H1 (cell line): ENCODE measurements at regions not wholly inside any gene's neighbourhood (a gene's known extent, or its start where the extent isn't known, plus 50 kb on each side); places are given as distances from the start of the nearest gene placed in this dataset.

ENCODE experiments used
- KDM5A ChIP-seq: fragments of 200-600 bp; IDR thresholded peaks from 2 replicates; pipeline ENCODE4 v1.7.1; 2012; ENCODE audit warnings: mild to moderate bottlenecking, low read length, inconsistent platforms, mixed read lengths
- SRF ChIP-seq: IDR thresholded peaks from 2 replicates; pipeline ENCODE4 v1.6.1; 2011; ENCODE audit warnings: mild to moderate bottlenecking, low read depth, low read length, moderate library complexity
- TF ChIP-seq, protein P1 (sequence below): fragments of 300-600 bp; sonication (generic); IDR thresholded peaks from 2 replicates; pipeline ENCODE4 v1.7.1; 2012; ENCODE audit warnings: low read length, moderate library complexity, mild to moderate bottlenecking, inconsistent platforms; ENCODE audit not compliant: insufficient replicate concordance
- TF ChIP-seq, protein P2 (sequence below): IDR thresholded peaks from 2 replicates; pipeline ENCODE4 v1.6.1; 2012; ENCODE audit warnings: inconsistent platforms

DNA sequence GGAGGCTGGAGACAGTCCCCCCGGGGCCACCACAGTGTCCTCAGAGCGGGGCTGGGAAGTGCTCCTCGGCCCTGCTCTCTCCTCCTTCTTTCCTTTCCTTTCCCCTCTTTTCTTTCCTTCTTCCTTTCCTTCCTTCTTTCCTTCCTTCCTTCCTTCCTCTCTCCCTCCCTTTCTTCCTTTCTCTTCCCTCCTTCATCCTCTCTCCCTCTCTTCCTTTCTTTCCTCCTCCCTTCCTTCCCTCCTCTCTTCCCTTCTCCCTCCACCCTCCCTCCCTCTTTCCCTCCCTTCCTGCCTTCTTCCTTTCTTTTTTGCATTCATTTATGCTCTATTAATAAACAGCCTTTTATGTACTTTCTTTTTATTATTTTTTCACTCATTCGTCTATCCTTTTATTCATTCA lies 127.1 kb upstream of the TCERG1L start (continued):
- TF ChIP-seq, protein P1, sequence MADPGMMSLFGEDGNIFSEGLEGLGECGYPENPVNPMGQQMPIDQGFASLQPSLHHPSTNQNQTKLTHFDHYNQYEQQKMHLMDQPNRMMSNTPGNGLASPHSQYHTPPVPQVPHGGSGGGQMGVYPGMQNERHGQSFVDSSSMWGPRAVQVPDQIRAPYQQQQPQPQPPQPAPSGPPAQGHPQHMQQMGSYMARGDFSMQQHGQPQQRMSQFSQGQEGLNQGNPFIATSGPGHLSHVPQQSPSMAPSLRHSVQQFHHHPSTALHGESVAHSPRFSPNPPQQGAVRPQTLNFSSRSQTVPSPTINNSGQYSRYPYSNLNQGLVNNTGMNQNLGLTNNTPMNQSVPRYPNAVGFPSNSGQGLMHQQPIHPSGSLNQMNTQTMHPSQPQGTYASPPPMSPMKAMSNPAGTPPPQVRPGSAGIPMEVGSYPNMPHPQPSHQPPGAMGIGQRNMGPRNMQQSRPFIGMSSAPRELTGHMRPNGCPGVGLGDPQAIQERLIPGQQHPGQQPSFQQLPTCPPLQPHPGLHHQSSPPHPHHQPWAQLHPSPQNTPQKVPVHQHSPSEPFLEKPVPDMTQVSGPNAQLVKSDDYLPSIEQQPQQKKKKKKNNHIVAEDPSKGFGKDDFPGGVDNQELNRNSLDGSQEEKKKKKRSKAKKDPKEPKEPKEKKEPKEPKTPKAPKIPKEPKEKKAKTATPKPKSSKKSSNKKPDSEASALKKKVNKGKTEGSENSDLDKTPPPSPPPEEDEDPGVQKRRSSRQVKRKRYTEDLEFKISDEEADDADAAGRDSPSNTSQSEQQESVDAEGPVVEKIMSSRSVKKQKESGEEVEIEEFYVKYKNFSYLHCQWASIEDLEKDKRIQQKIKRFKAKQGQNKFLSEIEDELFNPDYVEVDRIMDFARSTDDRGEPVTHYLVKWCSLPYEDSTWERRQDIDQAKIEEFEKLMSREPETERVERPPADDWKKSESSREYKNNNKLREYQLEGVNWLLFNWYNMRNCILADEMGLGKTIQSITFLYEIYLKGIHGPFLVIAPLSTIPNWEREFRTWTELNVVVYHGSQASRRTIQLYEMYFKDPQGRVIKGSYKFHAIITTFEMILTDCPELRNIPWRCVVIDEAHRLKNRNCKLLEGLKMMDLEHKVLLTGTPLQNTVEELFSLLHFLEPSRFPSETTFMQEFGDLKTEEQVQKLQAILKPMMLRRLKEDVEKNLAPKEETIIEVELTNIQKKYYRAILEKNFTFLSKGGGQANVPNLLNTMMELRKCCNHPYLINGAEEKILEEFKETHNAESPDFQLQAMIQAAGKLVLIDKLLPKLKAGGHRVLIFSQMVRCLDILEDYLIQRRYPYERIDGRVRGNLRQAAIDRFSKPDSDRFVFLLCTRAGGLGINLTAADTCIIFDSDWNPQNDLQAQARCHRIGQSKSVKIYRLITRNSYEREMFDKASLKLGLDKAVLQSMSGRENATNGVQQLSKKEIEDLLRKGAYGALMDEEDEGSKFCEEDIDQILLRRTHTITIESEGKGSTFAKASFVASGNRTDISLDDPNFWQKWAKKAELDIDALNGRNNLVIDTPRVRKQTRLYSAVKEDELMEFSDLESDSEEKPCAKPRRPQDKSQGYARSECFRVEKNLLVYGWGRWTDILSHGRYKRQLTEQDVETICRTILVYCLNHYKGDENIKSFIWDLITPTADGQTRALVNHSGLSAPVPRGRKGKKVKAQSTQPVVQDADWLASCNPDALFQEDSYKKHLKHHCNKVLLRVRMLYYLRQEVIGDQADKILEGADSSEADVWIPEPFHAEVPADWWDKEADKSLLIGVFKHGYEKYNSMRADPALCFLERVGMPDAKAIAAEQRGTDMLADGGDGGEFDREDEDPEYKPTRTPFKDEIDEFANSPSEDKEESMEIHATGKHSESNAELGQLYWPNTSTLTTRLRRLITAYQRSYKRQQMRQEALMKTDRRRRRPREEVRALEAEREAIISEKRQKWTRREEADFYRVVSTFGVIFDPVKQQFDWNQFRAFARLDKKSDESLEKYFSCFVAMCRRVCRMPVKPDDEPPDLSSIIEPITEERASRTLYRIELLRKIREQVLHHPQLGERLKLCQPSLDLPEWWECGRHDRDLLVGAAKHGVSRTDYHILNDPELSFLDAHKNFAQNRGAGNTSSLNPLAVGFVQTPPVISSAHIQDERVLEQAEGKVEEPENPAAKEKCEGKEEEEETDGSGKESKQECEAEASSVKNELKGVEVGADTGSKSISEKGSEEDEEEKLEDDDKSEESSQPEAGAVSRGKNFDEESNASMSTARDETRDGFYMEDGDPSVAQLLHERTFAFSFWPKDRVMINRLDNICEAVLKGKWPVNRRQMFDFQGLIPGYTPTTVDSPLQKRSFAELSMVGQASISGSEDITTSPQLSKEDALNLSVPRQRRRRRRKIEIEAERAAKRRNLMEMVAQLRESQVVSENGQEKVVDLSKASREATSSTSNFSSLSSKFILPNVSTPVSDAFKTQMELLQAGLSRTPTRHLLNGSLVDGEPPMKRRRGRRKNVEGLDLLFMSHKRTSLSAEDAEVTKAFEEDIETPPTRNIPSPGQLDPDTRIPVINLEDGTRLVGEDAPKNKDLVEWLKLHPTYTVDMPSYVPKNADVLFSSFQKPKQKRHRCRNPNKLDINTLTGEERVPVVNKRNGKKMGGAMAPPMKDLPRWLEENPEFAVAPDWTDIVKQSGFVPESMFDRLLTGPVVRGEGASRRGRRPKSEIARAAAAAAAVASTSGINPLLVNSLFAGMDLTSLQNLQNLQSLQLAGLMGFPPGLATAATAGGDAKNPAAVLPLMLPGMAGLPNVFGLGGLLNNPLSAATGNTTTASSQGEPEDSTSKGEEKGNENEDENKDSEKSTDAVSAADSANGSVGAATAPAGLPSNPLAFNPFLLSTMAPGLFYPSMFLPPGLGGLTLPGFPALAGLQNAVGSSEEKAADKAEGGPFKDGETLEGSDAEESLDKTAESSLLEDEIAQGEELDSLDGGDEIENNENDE, result no peak
- TF ChIP-seq, protein P2, sequence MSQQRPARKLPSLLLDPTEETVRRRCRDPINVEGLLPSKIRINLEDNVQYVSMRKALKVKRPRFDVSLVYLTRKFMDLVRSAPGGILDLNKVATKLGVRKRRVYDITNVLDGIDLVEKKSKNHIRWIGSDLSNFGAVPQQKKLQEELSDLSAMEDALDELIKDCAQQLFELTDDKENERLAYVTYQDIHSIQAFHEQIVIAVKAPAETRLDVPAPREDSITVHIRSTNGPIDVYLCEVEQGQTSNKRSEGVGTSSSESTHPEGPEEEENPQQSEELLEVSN, result no peak
- no peak for TF ChIP-seq KDM5A
- TF ChIP-seq SRF, result no peak
